HepG2 (cell line): ENCODE measurements at regions not wholly inside any gene's neighbourhood (a gene's known extent, or its start where the extent isn't known, plus 50 kb on each side); places are given as distances from the start of the nearest gene placed in this dataset.

ENCODE experiments used
- ATAC-seq: fragments of 200-7000 bp; cut with Tn5 transposase; 3 replicates; pipeline ENCODE4 v1.9.1; 2020; ENCODE audit warnings: mild to moderate bottlenecking, moderate library complexity
- BruUV-seq: library from RNA; stranded (reverse); fragments of 400-500 nt; replicated peaks from 2 replicates; lab custom pipeline; 2021; lab: Mats Ljungman, UMichigan
- CTCF ChIA-PET: fragments of 300-600 bp; formaldehyde crosslinking; extraction: SDS; loops from one replicate; lab custom pipeline; 2021; ENCODE audit warnings: low total read pairs, inconsistent platforms, low intra/inter-chr PET ratio; lab: Yijun Ruan, JAX
- POLR2A ChIA-PET: fragments of 350-600 bp; sonication (Branson Sonifier 250); formaldehyde crosslinking; loops from one replicate; lab custom pipeline; 2020; ENCODE audit warnings: antibody characterized with exemption, inconsistent platforms; lab: Yijun Ruan, JAX
- DNase-seq: peaks from one replicate; pipeline ENCODE4 v3.0.0-alpha.2; 2015; ENCODE audit warnings: low spot score
- FAIRE-seq: peaks from 3 replicates; lab custom pipeline; 2011; peaks lifted over from hg19 to GRCh38; lab: Jason Lieb, UNC
- H2AFZ ChIP-seq: one replicate; pipeline ENCODE4 v1.6.1; 2011; ENCODE audit warnings: low read length, inconsistent platforms
- H3K27ac ChIP-seq: fragments of 300-600 bp; 3 replicates; pipeline ENCODE4 v1.8.0; 2011; ENCODE audit warnings: mixed run types, mild to moderate bottlenecking, mixed read lengths, low read length, inconsistent platforms; ENCODE audit not compliant: insufficient read depth; ENCODE audit errors: extremely low read length
- H3K27me3 ChIP-seq, 2 experiments: fragments of 200-600 bp in 1 of 2; 2 replicates in 1 of 2; 3 replicates in 1 of 2; pipeline versions ENCODE4 v1.6.0 to v1.8.0; 2011; ENCODE audit warnings: low read length in 2 of 2, mild to moderate bottlenecking in 2 of 2, moderate library complexity in 2 of 2, inconsistent platforms in 1 of 2; ENCODE audit not compliant: insufficient read depth in 2 of 2, control insufficient read depth in 1 of 2
- H3K36me3 ChIP-seq, 2 experiments: fragments of 200-600 bp in 1 of 2; replicated peaks in 1 of 2; 2 replicates in 1 of 2; 3 replicates in 1 of 2; pipeline versions ENCODE4 v1.5.1 to v1.8.0; 2011; ENCODE audit warnings: low read length in 2 of 2, inconsistent platforms in 1 of 2; ENCODE audit not compliant: insufficient read depth in 2 of 2, control insufficient read depth in 1 of 2
- H3K4me1 ChIP-seq: 2 replicates; pipeline ENCODE4 v1.5.1; 2012; ENCODE audit warnings: low read length, inconsistent platforms; ENCODE audit not compliant: insufficient read depth
- H3K4me2 ChIP-seq: 2 replicates; pipeline ENCODE4 v1.6.0; 2011; ENCODE audit warnings: low read depth, low read length, inconsistent platforms
- H3K4me3 ChIP-seq, 3 experiments: fragments of 200-600 bp in 1 of 3; sonication (generic), shearing (Covaris generic) in 1 of 3; replicated peaks in 1 of 3; 2 replicates each; pipeline ENCODE4 v1.5.1; 2011 to 2016; ENCODE audit warnings: low read length in 3 of 3, inconsistent platforms in 2 of 3, low read depth in 2 of 3, mild to moderate bottlenecking in 2 of 3, control low read depth in 1 of 3, mixed read lengths in 1 of 3; ENCODE audit not compliant: insufficient read depth in 1 of 3
- H3K79me2 ChIP-seq: one replicate; pipeline ENCODE4 v1.6.1; 2011; ENCODE audit warnings: low read length, inconsistent platforms; ENCODE audit not compliant: insufficient read depth
- H3K9ac ChIP-seq: 2 replicates; pipeline ENCODE4 v1.6.0; 2011; ENCODE audit warnings: mild to moderate bottlenecking, low read depth, low read length, inconsistent platforms; ENCODE audit not compliant: insufficient read depth
- H3K9me3 ChIP-seq: 2 replicates; pipeline ENCODE4 v1.5.1; 2012; ENCODE audit warnings: mild to moderate bottlenecking, low read length
- H4K20me1 ChIP-seq: 2 replicates; pipeline ENCODE4 v1.6.0; 2011; ENCODE audit warnings: inconsistent platforms, mild to moderate bottlenecking, low read length, moderate library complexity; ENCODE audit not compliant: insufficient read depth
- ATRX ChIP-seq: sonication (generic); formaldehyde crosslinking; IDR thresholded peaks from 2 replicates; pipeline ENCODE4 v1.4.0; 2020; ENCODE audit warnings: missing genetic modification reagents, borderline replicate concordance
- CEBPB ChIP-seq: IDR thresholded peaks from 2 replicates; pipeline ENCODE4 v1.6.1; 2011; ENCODE audit warnings: low read depth, low read length, improper control_type of control experiment, borderline replicate concordance
- HNF1A ChIP-seq, 2 experiments: sonication (generic) in 1 of 2; formaldehyde crosslinking in 1 of 2; IDR thresholded peaks; 2 replicates each; pipeline versions ENCODE4 v1.4.0 to v1.6.1; 2016 to 2020; ENCODE audit warnings: borderline replicate concordance in 1 of 2, low read depth in 1 of 2, mild to moderate bottlenecking in 1 of 2, missing genetic modification reagents in 1 of 2
- SRSF9 ChIP-seq: fragments of 200-400 bp; formaldehyde crosslinking; IDR thresholded peaks from 2 replicates; pipeline ENCODE4 v1.6.1; 2018; ENCODE audit warnings: borderline replicate concordance, mild to moderate bottlenecking, low read depth, low read length; ENCODE audit not compliant: insufficient read depth, poor library complexity, severe bottlenecking
- TRAFD1 ChIP-seq: sonication (generic); formaldehyde crosslinking; IDR thresholded peaks from 2 replicates; pipeline ENCODE4 v1.5.1; 2020; ENCODE audit warnings: missing genetic modification reagents, mild to moderate bottlenecking, borderline replicate concordance
- ZNF20 ChIP-seq: sonication (generic); formaldehyde crosslinking; IDR thresholded peaks from 2 replicates; pipeline ENCODE4 v1.4.0; 2020; ENCODE audit warnings: mild to moderate bottlenecking, moderate library complexity, missing genetic modification reagents
- ZNF687 ChIP-seq: sonication (generic); formaldehyde crosslinking; IDR thresholded peaks from 2 replicates; pipeline ENCODE4 v1.5.1; 2020; ENCODE audit warnings: mild to moderate bottlenecking, missing genetic modification reagents, moderate library complexity
- ZNF879 ChIP-seq: sonication (generic); formaldehyde crosslinking; IDR thresholded peaks from 2 replicates; pipeline ENCODE4 v1.8.1; 2023; ENCODE audit warnings: missing genetic modification reagents
- WGBS: methylation state at CpG from one replicate; pipeline ENCODE4 v1.1.6; 2017; ENCODE audit warnings: low lambda C conversion rate; 5-methylcytosine and 5-hydroxymethylcytosine counted together
- in situ Hi-C: cut with HindIII; loops from 2 replicates; pipeline ENCODE4 v1.10.0; 2017; ENCODE audit warnings: low pct_unique_long_range_greater_than_20kb; ENCODE audit not compliant: extremely low pct_ligation_motif_present
- intact Hi-C: fragments of 100-400 bp; cut with micrococcal nuclease; formaldehyde crosslinking; loops from one replicate; pipeline ENCODE4 v1.10.0; 2022; ENCODE audit not compliant: unreplicated experiment

GRCh38 chr12:40583743-40584142, 108.5 kb upstream of the CNTN1 start:
- DNase-seq, result no peak
- H3K4me1 ChIP-seq, result no peaks in the 10 kb centered on the region
- H4K20me1 ChIP-seq, result no peaks in the 10 kb centered on the region
- intact Hi-C loops, result no loop called here
- no peaks in the 10 kb centered on the region for H3K36me3 ChIP-seq
- no TSS peak for BruUV-seq
- CTCF ChIA-PET, result no interaction called here
- H3K79me2 ChIP-seq, result no peaks in the 10 kb centered on the region
- FAIRE-seq, result no peak
- H3K9ac ChIP-seq, result no peak overlapping the region
- no peaks in the 10 kb centered on the region for H3K27me3 ChIP-seq
- H3K4me2 ChIP-seq, result no peak overlapping the region
- H3K4me3 ChIP-seq, result no peak overlapping the region
- TF ChIP-seq SRSF9 (no peak), CEBPB (0 out of 2 replicates have a peak, but pooled peaks have one; percentile 31), ATRX (no peak)
- in situ Hi-C loops, result no loop called here
- POLR2A ChIA-PET, result no interaction called here
- H2AFZ ChIP-seq, result no peak overlapping the region
- no peak overlapping the region for H3K27ac ChIP-seq
- peaks cover 92% of the 10 kb centered on the region for H3K9me3 ChIP-seq
- no peak for ATAC-seq

GRCh38 chr12:40584763-40585162, 107.5 kb upstream of the CNTN1 start:
- Histone ChIP-seq H3K4me2 (no peak overlapping the region), H3K79me2 (no peaks in the 10 kb centered on the region), H3K4me3 (no peak overlapping the region), H2AFZ (no peak overlapping the region), H3K27me3 (no peaks in the 10 kb centered on the region), H4K20me1 (no peaks in the 10 kb centered on the region), H3K4me1 (no peaks in the 10 kb centered on the region), H3K27ac (no peak overlapping the region), H3K9ac (no peak overlapping the region), H3K36me3 (no peaks in the 10 kb centered on the region), H3K9me3 (peaks cover 95% of the 10 kb centered on the region)
- ATAC-seq (no peak), DNase-seq (no peak), FAIRE-seq (no peak)
- no TSS peak for BruUV-seq
- POLR2A ChIA-PET, result no interaction called here
- in situ Hi-C loops, result no loop called here
- intact Hi-C loops, result no loop called here
- 17% methylated on average over 2 of the region's 2 CpGs for WGBS
- CTCF ChIA-PET, result no interaction called here
- no peak for TF ChIP-seq ZNF687 (CRISPR knock-in tag)
- TF ChIP-seq HNF1A (IDR thresholded peaks at IDR 0.05; ENCODE audit: low read depth), result no peak
- no peak for TF ChIP-seq HNF1A (CRISPR knock-in tag; IDR thresholded peaks at IDR 0.05; ENCODE audit: borderline replicate concordance)
- TF ChIP-seq ZNF20 (CRISPR knock-in tag), result no peak
- no peak for TF ChIP-seq TRAFD1
- TF ChIP-seq ZNF879, result no peak
